ENCODE measurements at regions not wholly inside any gene's neighbourhood (a gene's known extent, or its start where the extent isn't known, plus 50 kb on each side); places are given as distances from the start of the nearest gene placed in this dataset.

DNA sequence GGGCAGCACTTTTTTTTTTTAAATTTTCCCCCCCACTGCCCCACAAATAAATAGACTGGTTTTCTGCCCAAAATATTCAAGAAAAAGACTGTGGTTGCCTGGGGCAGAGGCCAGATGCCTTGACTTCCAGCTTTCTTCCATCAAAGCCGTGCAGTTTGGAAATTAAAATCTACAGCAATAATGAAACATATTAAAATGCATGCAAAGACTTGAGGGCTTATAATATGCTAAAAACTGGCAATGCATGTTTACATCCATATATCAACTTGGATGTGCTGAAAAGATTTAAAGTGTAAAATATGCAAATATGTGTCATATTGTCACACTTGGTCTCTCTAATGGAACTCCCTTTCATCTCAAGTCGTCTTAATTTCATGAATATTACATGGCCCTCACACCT is 2036.2 kb upstream of the PIK3C3 start:
- no peak for DNase-seq

DNA sequence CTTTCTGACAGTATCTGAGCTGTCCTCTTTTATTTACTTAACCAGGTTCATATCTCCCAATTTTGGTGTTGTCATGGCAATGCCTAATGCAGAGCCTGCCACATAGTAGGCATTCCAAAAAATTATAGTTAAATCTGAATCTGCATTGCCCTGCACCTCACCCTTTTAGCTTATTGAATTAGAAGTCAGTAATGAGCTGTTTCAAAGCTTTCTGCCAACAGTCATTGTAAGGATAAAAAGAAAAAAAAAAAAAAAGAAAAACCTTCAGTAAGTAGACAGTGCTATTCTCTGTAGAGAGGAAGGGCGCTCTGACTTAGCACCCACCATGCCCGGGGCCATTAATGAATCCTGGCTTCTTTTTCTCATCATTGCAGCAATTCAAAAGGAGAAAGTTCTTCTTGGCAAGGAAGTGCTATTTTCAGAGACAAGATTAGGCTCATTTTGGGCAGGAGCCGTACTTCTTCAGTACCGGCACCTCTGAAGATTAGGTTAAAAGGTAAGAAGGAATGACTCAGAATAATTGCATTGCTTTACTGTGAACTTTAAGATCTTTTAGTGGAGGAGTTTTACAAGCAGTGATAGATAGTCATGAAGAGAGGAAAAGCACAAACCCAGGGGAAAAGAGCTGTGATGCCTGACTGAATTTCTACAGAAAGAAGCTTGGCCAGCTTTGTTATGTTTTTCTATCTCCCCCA is 2041.2 kb upstream of the PIK3C3 start:
- no peak for DNase-seq

DNA sequence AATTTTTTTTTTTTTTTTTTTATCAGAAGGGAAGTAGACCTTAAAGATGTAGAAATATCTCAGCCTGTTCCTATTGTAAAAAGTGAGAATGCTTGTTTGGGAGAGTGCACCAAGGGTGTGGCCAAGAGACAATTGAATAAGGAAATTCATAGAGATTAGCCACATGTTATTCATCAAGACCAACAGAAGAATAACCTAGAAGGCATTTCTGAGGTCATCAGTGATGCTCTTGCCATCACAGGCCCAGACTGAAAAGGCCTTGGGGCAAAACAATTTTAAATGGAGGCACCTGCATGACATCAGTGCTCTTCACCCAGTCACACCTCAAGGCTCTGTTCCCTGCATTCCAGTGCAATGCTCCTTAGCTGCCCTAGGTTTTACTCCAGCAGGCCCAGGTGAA is 2043.3 kb upstream of the PIK3C3 start:
- no peak for DNase-seq

- no peak for DNase-seq
Observed at GRCh38 chr18:39909706-39910105, 2045.3 kb upstream of the PIK3C3 start.

DNA sequence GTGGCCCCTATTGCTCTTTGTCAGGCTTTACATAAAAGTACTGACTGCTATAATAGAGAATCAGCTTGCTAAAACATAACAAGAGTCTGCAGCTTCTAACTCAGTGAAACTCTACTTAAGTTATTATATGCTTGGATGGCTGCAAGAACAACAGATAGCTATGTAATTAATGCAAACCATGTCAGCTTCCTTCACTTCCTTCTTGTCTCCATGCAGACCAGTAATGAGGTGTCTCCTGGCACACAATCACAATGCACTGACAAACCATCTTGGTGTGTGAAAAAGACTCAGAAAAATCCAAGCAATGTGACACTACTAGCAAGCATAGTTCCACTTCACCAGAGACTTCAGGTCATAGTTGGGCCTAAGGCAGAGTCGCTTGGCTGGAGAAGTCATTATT is 2068.9 kb upstream of the PIK3C3 start:
- no peak for DNase-seq

DNA sequence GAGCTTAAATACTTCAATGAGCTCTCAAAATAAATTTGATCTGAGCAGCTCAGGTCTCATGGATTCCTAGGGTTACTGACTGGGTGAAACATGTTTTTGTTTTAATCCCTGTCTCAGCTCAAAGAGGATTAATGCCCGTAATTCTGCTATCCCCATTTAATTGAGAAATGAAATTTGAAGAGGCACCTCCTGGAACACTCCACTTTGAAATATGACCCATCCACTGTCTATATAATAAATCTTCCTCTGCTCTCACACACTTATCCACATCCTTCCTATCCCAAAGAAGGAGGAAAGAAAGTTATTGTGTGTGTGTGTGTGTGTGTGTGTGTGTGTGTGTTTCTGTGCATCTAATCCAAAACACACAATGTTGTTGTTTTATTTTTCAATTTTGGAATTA is 2082.4 kb upstream of the PIK3C3 start:
- no peak for DNase-seq

- no peak for DNase-seq
Observed at GRCh38 chr18:39871961-39872360, 2083.1 kb upstream of the PIK3C3 start.

- DNase-seq: no peak
Observed at GRCh38 chr18:39870591-39870990, 2084.4 kb upstream of the PIK3C3 start.

DNA sequence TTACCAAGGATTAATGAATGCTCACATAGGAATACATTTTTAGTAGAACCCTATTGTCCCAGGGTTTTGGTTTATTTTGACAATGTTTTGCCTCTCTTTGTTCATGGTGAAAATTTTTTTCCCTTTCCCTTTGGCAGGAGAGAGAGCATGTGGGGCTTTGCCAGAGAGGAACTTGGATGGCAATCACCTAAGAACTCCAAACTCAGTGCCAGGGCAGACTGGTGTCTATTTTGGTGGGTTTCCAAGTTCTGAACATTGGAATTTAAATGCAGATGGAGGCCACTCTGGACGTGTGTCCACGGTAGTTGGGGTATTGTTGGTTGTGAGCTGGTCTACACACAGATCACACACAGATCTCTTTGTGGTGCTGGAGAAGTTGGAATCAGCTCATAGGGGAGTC is 2091.1 kb upstream of the PIK3C3 start:
- DNase-seq: no peak

DNA sequence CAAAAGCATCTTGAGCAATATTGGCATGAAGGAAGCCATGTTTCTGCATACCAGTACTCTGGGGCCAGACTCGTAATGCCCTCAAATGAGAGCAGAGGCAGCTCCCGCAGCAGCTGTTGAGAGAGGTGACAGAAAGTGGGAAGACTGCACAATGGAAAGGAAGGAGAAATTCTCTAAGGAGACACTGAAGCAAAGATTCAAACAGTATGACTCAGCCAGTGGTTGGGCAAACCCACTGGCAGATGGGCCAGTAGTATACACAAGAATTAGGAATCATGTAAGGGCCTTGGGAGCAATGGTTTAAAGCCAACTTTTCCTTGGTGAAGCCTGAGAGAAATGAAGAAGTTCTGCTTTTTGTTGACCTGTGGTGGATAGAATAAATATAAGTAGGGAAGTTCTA is 2092.7 kb upstream of the PIK3C3 start:
- DNase-seq: no peak

- no peak for DNase-seq
Observed at GRCh38 chr18:39854291-39854690, 2100.7 kb upstream of the PIK3C3 start.

DNA sequence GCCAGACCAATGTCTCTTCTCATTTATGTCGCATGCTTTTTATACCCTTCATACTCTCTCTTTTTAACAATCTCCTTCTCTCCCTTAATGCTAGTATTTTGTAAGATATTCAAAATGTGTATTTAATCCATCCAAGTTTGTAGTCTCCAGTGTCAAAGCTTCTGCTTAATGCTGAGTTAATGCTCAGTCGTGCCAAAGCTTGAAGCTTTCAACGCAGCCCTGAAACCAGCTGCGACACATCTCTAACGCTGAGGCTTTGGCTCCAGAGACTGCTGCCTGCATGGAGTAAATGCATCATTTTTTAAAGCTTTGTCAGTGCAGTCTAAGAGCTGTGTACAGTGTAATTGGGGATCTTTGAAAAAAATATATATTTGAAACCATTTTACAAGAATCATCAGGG is 2108.8 kb upstream of the PIK3C3 start:
- no peak for DNase-seq

DNA sequence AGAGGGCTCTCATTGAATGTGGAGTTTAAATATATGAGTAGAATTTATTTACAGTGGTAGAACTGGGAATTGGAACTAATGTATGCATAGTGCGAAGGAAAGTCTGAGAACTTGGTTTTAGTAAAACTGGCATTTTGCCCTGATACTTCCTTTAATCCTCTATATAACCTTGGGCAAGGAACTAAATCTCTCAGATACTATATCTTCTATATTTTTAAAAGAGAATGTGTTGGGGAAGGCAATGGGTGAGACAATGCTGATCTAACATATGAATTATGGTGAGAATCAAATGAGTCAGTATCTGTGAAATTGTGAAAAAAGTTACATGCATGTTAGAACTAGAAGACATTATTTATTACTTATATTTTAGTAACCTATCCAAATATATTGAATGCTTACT is 2109.4 kb upstream of the PIK3C3 start:
- no peak for DNase-seq

DNA sequence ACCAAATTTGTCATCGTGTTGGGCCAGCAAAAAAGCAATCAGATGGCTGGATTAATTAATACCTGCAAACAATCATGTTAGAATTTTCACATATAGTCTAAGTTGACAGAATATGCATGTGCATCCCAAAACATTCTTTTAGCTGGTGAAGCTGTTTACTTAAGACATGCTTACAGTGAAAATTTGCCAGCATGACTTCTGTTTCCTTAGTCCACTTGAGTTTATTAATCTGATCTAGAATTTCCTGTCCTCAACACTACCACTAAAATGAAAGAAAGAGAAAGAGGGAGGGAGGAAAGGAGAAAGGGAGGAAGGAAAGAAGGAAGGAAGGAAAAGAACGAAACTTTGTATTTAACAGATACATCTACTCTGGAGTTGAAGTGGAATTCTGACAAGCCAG is 2109.9 kb upstream of the PIK3C3 start:
- DNase-seq: no peak

DNA sequence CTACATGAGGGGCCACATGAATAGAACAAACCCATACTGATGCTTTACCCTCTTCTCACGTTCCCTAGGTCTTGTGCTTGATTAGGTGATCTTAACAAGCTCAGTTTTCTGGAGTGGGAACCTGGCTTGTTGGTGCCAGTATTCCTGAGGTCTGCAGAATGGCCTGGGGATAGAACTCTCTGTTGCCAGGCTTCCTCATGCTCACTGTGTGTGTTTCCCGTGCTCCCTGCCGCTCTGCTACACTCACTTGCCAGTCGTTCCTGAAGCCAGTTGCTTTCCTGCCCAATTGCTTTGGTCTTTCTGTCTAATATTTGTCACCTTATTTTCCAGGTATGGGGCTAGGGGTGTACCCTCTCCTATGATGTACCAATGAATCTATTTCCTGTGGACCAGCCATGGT is 2111.5 kb upstream of the PIK3C3 start:
- no peak for DNase-seq

DNA sequence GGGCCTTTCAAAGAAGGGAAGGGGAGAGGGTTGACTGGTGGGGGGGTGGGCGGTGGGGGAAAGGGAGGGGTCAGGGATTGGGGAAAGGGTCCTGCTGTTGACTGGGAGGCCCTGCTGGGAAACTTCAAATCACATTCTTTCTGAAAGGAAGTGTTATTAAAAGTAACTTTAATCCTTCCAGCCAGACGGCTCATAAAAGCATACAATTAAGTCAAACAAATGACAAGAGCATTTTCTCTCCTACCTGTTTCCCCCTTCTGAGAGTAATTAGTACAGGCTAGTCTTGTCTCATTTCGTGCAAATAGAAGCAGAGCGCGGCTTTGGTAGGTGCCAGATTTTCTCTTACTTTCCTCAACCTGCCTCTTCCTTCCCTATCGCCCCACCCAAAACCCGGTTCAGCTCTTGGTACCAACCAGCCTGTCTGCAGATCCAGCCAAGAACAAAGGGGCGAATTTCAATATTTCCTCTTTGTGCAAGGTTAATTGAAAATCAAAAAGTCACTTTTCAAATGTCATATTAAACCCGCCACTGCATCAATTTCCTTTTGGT is 2112.6 kb upstream of the PIK3C3 start:
- DNase-seq: no peak

- DNase-seq: peak in 1 of 2 experiments; percentile 36
Observed at GRCh38 chr18:39841482-39842365, 2113.3 kb upstream of the PIK3C3 start.

DNA sequence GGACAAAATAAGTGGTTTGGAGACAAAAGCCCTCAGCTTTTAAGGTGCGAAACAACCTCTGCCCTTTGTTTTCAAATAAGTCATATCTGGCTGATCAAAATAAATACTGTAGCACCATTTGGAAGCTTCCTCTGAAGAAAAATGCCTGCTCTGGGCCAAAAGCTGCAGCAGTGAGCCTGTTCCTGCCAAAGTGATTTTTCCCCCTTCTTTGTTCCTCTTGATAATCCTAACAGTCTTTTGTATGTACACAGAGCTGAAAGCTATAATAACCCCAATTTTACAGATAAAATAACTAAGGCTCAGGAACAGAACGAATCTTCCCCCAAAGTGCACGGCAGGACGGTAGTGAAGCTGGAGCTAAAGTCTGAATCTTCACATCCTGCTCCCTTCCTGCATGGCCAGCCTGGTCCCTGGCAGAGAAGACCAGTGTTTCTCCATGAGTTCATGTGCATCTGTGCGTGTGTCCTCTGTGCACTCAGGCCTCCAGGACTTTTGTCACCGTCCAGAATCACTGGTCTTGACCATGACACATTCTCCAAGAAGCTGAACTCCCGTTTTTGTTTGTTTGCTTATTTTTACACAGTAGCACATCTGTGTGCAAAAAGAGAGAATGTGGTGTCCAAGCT is 2114.1 kb upstream of the PIK3C3 start:
- no peak for DNase-seq

- DNase-seq: no peak
Observed at GRCh38 chr18:39840406-39840805, 2114.6 kb upstream of the PIK3C3 start.

GRCh38 chr18:39839782-39840181 is 2115.3 kb upstream of the PIK3C3 start:
- no peak for DNase-seq

- DNase-seq: no peak
Observed at GRCh38 chr18:39838831-39839230, 2116.2 kb upstream of the PIK3C3 start.

DNA sequence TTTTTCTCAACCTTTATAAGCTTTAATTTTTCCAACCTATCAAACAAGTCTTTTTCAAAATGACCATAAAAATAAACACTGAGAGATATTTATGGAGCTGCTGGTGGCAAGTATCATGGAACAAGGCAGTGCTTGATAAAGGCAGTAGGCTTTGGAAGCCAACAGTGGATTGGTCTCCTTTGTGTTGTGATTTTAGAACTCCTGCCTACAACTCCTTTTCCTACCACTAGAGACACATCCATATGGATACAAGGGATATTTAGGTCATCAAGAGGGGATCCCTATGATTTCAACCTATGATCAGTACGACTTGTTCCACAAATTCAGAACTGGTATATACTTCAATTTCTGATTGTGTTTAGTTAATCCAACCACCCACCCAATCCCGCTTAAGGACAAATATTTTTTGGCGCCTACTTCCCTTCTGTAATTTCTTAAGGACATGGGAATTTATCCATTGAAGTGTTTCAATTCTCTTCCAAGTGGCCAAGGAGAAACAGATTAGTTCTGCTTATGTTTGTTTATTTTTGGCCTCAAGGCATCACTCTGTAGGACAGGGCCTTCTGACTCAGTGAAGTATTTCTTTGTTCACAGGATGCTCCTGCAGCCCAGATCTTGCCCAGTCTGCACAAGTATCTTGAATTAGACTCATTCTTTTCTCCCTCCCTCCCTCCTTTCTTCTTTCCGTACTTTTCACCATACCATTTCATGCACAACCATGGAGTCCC is 2119.6 kb upstream of the PIK3C3 start:
- DNase-seq: no peak

DNA sequence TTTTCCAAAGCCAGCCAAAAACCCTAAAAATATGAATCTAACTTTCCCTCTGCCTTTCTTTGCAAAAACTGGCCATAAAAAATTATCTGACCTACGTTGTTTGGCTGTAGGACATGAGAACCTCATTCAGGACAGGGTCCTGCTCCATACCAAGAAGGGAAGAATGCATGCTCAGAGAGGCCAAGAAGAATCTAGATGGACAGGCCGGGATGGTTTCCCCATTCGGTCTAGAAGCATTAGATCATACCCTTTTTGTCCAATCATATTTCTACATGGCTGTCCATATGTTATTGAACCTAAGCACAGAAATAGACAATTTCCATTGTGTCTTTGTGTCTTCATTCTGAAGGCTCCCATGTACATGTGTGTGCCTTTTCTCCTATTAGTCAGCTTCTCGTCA is 2120.4 kb upstream of the PIK3C3 start:
- DNase-seq: no peak

All from NCI-H187 (cell line).